Testis (tissue), 2 donors: ENCODE measurements at regions not wholly inside any gene's neighbourhood (a gene's known extent, or its start where the extent isn't known, plus 50 kb on each side); places are given as distances from the start of the nearest gene placed in this dataset.

Source experiments
- DNase-seq: peaks from one replicate; pipeline ENCODE4 v3.0.0-alpha.2; 2019
- H3K27ac ChIP-seq, 2 donors: fragments of 200-600 bp; sonication (generic); one replicate each; pipeline ENCODE4 v1.5.1; 2019
- H3K27me3 ChIP-seq: fragments of 200-600 bp; sonication (generic); one replicate; pipeline ENCODE4 v1.5.1; 2019
- H3K36me3 ChIP-seq: fragments of 200-600 bp; sonication (generic); one replicate; pipeline ENCODE4 v1.5.1; 2017; ENCODE audit warnings: low read depth; ENCODE audit errors: missing control alignments
- H3K4me1 ChIP-seq: fragments of 200-600 bp; sonication (generic); one replicate; pipeline ENCODE4 v1.5.1; 2019
- H3K4me3 ChIP-seq, 2 donors: fragments of 200-600 bp; sonication (generic); one replicate each; pipeline ENCODE4 v1.5.1; 2017 to 2019
- H3K9me3 ChIP-seq: fragments of 200-600 bp; sonication (generic); one replicate; pipeline ENCODE4 v1.5.1; 2017
- POLR2A ChIP-seq: fragments of 450-650 bp; IDR thresholded peaks from one replicate; pipeline ENCODE4 v1.6.1; 2017; ENCODE audit warnings: antibody characterized with exemption, mild to moderate bottlenecking, moderate library complexity
- WGBS, 2 donors: methylation state at CpG; one replicate each; pipeline ENCODE4 v1.1.5; 2018; 5-methylcytosine and 5-hydroxymethylcytosine counted together
- intact Hi-C: fragments of 100-400 bp; cut with DNase I; formaldehyde crosslinking; loops from one replicate; pipeline ENCODE4 v1.15.1; 2023; ENCODE audit warnings: low total_unique reads
- TF ChIP-seq, protein P1 (sequence below), 3 experiments: fragments of 450-650 bp in 2 of 3; fragments of 200-600 bp in 1 of 3; sonication (generic) in 1 of 3; IDR thresholded peaks; one replicate each; pipeline ENCODE4 v1.5.1; 2016 to 2019; ENCODE audit warnings: antibody characterized with exemption in 3 of 3, mild to moderate bottlenecking in 2 of 3, moderate library complexity in 1 of 3

DNA sequence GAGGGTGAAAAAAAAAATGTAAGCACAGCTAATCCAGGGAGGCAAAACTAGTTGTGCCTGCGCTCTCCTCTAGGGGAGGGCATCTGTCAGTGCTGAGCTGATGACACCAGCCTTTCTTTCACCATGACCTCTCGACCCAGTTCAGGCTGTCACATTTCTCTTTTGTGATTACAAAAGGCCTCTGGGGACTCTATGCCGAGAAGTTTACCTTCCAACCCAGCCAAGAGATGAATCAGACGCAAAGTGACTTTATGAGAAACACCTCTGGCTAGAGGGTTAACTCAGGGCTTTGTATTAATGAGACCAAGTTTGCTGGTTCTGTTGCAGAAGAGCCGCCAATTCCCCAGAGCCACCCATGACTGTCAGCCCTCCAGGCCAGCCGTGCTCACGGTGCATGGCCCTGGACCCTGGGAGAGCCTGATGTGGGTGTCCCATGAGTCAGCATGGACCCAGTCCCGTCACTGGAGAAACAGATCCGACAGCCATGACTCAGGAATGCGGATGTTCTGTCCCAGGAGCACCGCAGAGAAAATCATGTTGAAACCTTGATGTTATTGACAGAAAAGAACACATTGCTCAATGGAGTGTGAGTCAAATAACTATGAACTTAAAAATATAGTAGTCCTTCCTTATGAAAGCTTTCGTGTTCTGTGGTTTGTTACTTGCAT lies 437.2 kb downstream of the HS3ST3B1 start:
- peak; percentile 24 for DNase-seq

DNA sequence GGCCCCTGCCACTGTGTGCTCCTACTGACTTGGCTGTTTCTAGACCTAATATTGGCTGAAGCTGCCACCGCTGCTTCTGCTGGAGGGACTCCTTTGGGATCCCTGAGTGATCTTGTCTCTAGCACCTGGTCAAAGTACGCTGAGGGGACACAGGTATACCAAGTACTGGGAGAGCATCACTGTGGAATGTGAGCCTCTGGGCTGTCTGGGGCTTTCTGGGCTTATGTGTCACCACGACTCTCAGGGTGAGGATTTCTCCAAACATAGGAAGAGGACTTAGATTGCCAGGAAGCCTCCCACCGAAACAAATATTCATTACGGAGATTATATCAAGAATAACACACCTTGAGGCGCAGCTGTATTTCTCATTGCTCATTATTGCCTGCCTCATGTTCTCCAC lies 435.8 kb downstream of the HS3ST3B1 start:
- 74 to 80% methylated on average over 6 of the region's 6 CpGs for WGBS, 2 donors
- intact Hi-C loops: no loop called here

More for the DNA sequence above, 437.2 kb downstream of the HS3ST3B1 start:
- Histone ChIP-seq H3K9me3 (no peaks in the 10 kb centered on the region), H3K27ac (no peak overlapping the region), H3K27me3 (no peaks in the 10 kb centered on the region), H3K4me1 (no peaks in the 10 kb centered on the region), H3K4me3 (no peak overlapping the region), H3K36me3 (no peaks in the 10 kb centered on the region)
- intact Hi-C loops: no loop called here
- TF ChIP-seq, protein P1, sequence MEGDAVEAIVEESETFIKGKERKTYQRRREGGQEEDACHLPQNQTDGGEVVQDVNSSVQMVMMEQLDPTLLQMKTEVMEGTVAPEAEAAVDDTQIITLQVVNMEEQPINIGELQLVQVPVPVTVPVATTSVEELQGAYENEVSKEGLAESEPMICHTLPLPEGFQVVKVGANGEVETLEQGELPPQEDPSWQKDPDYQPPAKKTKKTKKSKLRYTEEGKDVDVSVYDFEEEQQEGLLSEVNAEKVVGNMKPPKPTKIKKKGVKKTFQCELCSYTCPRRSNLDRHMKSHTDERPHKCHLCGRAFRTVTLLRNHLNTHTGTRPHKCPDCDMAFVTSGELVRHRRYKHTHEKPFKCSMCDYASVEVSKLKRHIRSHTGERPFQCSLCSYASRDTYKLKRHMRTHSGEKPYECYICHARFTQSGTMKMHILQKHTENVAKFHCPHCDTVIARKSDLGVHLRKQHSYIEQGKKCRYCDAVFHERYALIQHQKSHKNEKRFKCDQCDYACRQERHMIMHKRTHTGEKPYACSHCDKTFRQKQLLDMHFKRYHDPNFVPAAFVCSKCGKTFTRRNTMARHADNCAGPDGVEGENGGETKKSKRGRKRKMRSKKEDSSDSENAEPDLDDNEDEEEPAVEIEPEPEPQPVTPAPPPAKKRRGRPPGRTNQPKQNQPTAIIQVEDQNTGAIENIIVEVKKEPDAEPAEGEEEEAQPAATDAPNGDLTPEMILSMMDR (IDR thresholded peaks at IDR 0.05): no peak
- TF ChIP-seq POLR2A: no peak
- WGBS, 2 donors: 68 to 84% methylated on average over 7 to 12 of the region's 12 CpGs

DNA sequence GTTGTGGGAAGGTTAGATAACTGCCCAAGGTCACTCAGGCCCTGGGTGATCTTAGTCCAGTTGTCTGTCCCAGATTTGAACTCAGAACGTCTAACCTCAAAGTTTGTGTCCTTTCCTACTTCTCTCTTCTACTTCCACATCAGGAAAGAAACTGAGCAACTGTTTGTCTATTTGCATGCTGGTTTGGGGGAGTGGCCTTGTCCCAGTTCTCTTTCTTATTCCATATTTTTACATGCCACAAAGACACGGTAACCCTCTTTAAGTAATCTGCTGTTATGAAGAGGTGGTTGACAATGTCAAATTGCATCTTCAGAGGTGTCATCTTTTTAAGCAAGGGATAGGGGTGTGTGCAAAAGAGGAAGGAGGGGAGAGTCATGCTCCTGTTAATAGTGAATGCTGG lies 432.5 kb downstream of the HS3ST3B1 start:
- Histone ChIP-seq H3K4me3 (no peak overlapping the region), H3K4me1 (no peaks in the 10 kb centered on the region), H3K27ac (no peak overlapping the region), H3K36me3 (no peaks in the 10 kb centered on the region), H3K27me3 (no peaks in the 10 kb centered on the region), H3K9me3 (no peaks in the 10 kb centered on the region)
- intact Hi-C loops: no loop called here
- DNase-seq: no peak
- 69 to 75% methylated on average over 2 of the region's 2 CpGs for WGBS, 2 donors
- TF ChIP-seq, protein P1 (IDR thresholded peaks at IDR 0.05): no peak
- no peak for TF ChIP-seq POLR2A

More for the DNA sequence above, 435.8 kb downstream of the HS3ST3B1 start:
- TF ChIP-seq, protein P1 (IDR thresholded peaks at IDR 0.05): no peak
- no peaks in the 10 kb centered on the region for H3K9me3 ChIP-seq
- H3K27me3 ChIP-seq: no peaks in the 10 kb centered on the region
- no peak overlapping the region for H3K27ac ChIP-seq
- H3K36me3 ChIP-seq: no peaks in the 10 kb centered on the region
- DNase-seq: no peak
- H3K4me3 ChIP-seq: no peak overlapping the region
- H3K4me1 ChIP-seq: no peaks in the 10 kb centered on the region

DNA sequence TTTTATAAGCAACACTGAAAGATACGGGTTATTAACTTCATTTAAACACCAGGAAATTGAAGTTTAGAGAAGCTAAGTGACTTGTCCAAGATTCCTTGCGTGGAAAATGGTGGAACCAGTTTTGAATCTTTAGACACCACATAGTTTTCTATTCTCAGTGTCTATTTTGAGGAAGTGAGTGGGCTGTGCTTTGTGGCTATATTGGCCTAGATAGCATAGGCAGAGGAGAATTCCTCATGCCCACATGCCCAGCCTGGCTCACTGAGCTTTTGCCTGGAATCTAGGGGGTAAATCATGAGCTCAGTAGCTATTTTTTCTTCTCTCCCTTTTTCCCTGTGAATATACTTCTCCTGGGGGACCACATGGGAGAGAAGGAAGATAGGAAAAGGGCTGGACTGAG lies 431.3 kb downstream of the HS3ST3B1 start:
- intact Hi-C loops: no loop called here
- Histone ChIP-seq H3K27me3 (no peaks in the 10 kb centered on the region), H3K9me3 (no peaks in the 10 kb centered on the region), H3K4me3 (no peak overlapping the region), H3K4me1 (no peaks in the 10 kb centered on the region), H3K36me3 (no peaks in the 10 kb centered on the region), H3K27ac (no peak overlapping the region)
- WGBS, 2 donors: 86 to 89% methylated on average over 2 of the region's 2 CpGs
- no peak for TF ChIP-seq POLR2A
- TF ChIP-seq, protein P1 (IDR thresholded peaks at IDR 0.05): no peak
- no peak for DNase-seq

DNA sequence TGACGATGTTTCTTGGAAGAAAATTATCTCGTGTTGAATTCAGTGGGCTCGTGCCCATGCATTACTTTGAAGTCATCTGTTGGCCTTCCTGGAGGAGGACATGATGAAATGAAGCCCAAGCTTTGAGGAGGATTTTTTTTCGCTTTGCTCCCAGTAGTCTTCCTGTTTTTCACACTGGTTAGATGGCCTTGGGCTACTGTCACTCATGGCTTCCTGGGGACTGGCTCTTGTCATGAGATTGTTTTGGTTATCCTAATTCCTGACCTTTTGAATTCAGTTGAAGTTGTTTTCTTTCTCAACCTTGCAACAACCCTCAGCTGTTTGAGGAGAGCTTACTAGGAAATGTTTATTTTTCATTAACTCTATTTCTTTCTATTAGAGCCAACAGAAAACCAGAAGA lies 430.7 kb downstream of the HS3ST3B1 start:
- intact Hi-C loops: no loop called here
- Histone ChIP-seq H3K36me3 (no peaks in the 10 kb centered on the region), H3K27ac (no peak overlapping the region), H3K4me1 (no peaks in the 10 kb centered on the region), H3K27me3 (no peaks in the 10 kb centered on the region), H3K4me3 (no peak overlapping the region), H3K9me3 (no peaks in the 10 kb centered on the region)
- WGBS, 2 donors: 72 to 88% methylated on average over 4 of the region's 4 CpGs
- TF ChIP-seq, protein P1 (IDR thresholded peaks at IDR 0.05): no peak
- TF ChIP-seq POLR2A: no peak
- no peak for DNase-seq
